ENCODE measurements at regions not wholly inside any gene's neighbourhood (a gene's known extent, or its start where the extent isn't known, plus 50 kb on each side); places are given as distances from the start of the nearest gene placed in this dataset.

DNA sequence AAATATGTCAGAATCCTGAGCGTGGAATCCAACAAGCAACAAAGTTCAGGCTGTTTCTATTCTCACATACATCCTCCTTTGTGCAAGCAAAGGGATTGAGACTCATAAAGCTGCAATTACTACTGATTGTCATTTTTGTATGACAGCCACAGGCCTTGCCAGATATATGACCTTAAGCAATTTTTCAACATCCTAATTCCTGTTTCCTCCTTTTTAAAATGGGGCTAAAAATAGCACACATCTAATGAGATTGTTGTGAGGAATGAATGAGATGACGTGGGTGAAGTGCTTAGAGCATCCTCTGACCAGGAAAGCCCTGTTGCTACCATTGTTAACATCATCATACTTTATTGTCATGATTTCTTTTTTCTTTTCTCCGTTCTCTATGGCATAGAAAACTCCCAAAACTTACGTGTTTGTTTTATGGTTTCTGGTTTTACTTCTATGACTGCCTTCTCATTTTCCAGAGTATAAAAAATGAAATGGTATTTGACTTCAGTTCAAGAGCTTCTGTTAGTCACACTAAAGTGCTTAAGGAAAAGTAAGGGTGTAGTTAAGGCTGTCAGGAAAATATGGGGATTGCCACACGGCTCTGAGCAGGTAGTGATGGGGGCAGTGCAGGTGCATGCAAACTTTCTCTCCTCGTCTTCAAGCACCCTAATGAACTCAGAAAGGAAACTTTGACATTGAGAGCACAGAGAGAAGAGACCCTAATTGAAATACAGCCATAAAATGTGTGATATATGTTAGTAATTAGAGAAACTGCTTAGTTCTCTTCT lies 590.6 kb upstream of the NETO1 start:
- 75% methylated on average over 3 of the region's 6 CpGs for whole genome bisulfite sequencing
- Histone ChIP-seq H3K14ac (ENCODE audit: low read length in 2 of 2) (no peak overlapping the region), H3K79me1 (replicated peaks; ENCODE audit: low read length, poor library complexity, severe bottlenecking) (no peaks in the 10 kb centered on the region), H2BK120ac (ENCODE audit: low read depth, low read length) (no peak overlapping the region), H3K27me3 (ENCODE audit: control insufficient read depth in 1 of 2, insufficient read depth in 1 of 2, low read length in 2 of 2) (no peaks in the 10 kb centered on the region), H3K9ac (ENCODE audit: low read length) (no peak overlapping the region), H3K36me3 (ENCODE audit: control insufficient read depth in 1 of 2, insufficient read depth in 2 of 2, low read depth in 1 of 2, low read length in 2 of 2) (no peaks in the 10 kb centered on the region), H2AFZ (ENCODE audit: low read depth, low read length) (no peak overlapping the region), H2BK12ac (ENCODE audit: low read length in 2 of 2) (no peak overlapping the region), H3K4me3 (ENCODE audit: insufficient read depth in 1 of 2, low read depth in 1 of 2, low read length in 2 of 2) (no peak overlapping the region), H2BK15ac (ENCODE audit: low read depth, poor library complexity, severe bottlenecking) (no peak overlapping the region), H4K8ac (ENCODE audit: low read length) (no peak overlapping the region), H2BK5ac (ENCODE audit: low read depth, low read length, poor library complexity, severe bottlenecking) (no peak overlapping the region), H3K4me2 (ENCODE audit: low read length, poor library complexity, severe bottlenecking) (no peak overlapping the region), H3K4ac (ENCODE audit: low read depth in 1 of 2, low read length in 2 of 2) (no peak overlapping the region), H3K27ac (ENCODE audit: low read length, poor library complexity, severe bottlenecking) (no peak overlapping the region), H3K23ac (ENCODE audit: low read length in 2 of 2) (no peak overlapping the region), H3K18ac (ENCODE audit: low read depth in 1 of 2, low read length in 2 of 2) (no peak overlapping the region), H2AK5ac (ENCODE audit: low read length, severe bottlenecking) (no peak overlapping the region), H3K9me3 (ENCODE audit: control insufficient read depth, low read length) (peaks cover 3% of the 10 kb centered on the region), H4K91ac (ENCODE audit: low read length) (no peak overlapping the region), H3K4me1 (ENCODE audit: control insufficient read depth, insufficient read depth, low read depth, low read length) (no peaks in the 10 kb centered on the region)
- no peak for DNase-seq

DNA sequence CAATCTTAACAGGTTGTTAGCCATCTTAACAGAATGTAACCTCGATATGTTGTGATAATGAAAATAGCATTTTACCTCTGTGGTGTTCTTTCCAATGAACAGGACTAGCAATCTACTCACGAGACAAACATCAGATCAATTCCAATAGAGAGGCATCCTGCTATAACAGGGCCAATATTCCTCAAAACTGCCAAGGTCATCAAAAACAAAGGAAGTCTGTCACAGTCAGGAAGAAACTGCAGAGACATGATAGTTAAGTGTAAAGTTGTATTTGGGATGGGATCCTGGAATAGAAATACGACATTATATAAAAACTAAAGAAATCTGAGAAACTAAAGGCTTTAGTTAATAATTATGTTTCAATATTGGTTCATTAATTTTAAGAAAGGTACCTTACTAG lies 588.9 kb upstream of the NETO1 start:
- H3K14ac ChIP-seq (ENCODE audit: low read length in 2 of 2): no peak overlapping the region
- H3K4me2 ChIP-seq (ENCODE audit: low read length, poor library complexity, severe bottlenecking): no peak overlapping the region
- no peak for DNase-seq
- 100% methylated on average over 1 of the region's 3 CpGs for WGBS
- H3K36me3 ChIP-seq (ENCODE audit: control insufficient read depth in 1 of 2, insufficient read depth in 2 of 2, low read depth in 1 of 2, low read length in 2 of 2): no peaks in the 10 kb centered on the region
- no peak overlapping the region for H3K4me3 ChIP-seq (ENCODE audit: insufficient read depth in 1 of 2, low read depth in 1 of 2, low read length in 2 of 2)
- no peak overlapping the region for H2BK12ac ChIP-seq (ENCODE audit: low read length in 2 of 2)
- no peak overlapping the region for H2BK5ac ChIP-seq (ENCODE audit: low read depth, low read length, poor library complexity, severe bottlenecking)
- H3K9me3 ChIP-seq (ENCODE audit: control insufficient read depth, low read length): peaks cover 3% of the 10 kb centered on the region
- no peak overlapping the region for H2AK5ac ChIP-seq (ENCODE audit: low read length, severe bottlenecking)
- H3K18ac ChIP-seq (ENCODE audit: low read depth in 1 of 2, low read length in 2 of 2): no peak overlapping the region
- H3K4ac ChIP-seq (ENCODE audit: low read depth in 1 of 2, low read length in 2 of 2): no peak overlapping the region
- no peak overlapping the region for H3K23ac ChIP-seq (ENCODE audit: low read length in 2 of 2)
- no peaks in the 10 kb centered on the region for H3K79me1 ChIP-seq (replicated peaks; ENCODE audit: low read length, poor library complexity, severe bottlenecking)
- H4K91ac ChIP-seq (ENCODE audit: low read length): no peak overlapping the region
- H2BK15ac ChIP-seq (ENCODE audit: low read depth, poor library complexity, severe bottlenecking): no peak overlapping the region
- H3K27ac ChIP-seq (ENCODE audit: low read length, poor library complexity, severe bottlenecking): no peak overlapping the region
- H3K4me1 ChIP-seq (ENCODE audit: control insufficient read depth, insufficient read depth, low read depth, low read length): no peaks in the 10 kb centered on the region
- H3K27me3 ChIP-seq (ENCODE audit: control insufficient read depth in 1 of 2, insufficient read depth in 1 of 2, low read length in 2 of 2): no peaks in the 10 kb centered on the region
- H4K8ac ChIP-seq (ENCODE audit: low read length): no peak overlapping the region
- no peak overlapping the region for H3K9ac ChIP-seq (ENCODE audit: low read length)
- no peak overlapping the region for H2AFZ ChIP-seq (ENCODE audit: low read depth, low read length)
- H2BK120ac ChIP-seq (ENCODE audit: low read depth, low read length): no peak overlapping the region

DNA sequence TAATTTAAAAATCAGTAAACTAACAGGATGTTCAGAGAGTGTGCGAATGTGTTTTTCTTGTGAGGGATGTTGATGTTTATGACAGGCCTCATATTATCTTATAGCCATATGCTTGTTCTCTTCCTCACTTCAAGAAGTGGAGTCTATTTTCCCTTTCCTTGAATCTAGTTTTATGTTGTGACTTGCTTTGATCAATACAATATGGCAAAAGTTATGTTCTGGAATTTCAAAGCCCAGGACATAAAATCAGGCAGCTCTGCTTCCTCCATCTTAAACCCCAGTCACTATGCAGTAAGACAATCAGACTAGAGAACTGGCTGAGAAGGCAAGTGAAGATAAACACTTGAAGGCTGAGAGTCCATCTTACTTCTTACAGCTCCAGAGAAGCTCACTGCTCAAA lies 585.1 kb upstream of the NETO1 start:
- no peak overlapping the region for H3K4me2 ChIP-seq (ENCODE audit: low read length, poor library complexity, severe bottlenecking)
- H2BK5ac ChIP-seq (ENCODE audit: low read depth, low read length, poor library complexity, severe bottlenecking): no peak overlapping the region
- no peak overlapping the region for H2AK5ac ChIP-seq (ENCODE audit: low read length, severe bottlenecking)
- no CpG with 5 or more reads among the region's 1 CpG for WGBS
- H3K27ac ChIP-seq (ENCODE audit: low read length, poor library complexity, severe bottlenecking): no peak overlapping the region
- H4K91ac ChIP-seq (ENCODE audit: low read length): no peak overlapping the region
- H3K14ac ChIP-seq (ENCODE audit: low read length in 2 of 2): no peak overlapping the region
- no peak overlapping the region for H3K18ac ChIP-seq (ENCODE audit: low read depth in 1 of 2, low read length in 2 of 2)
- no peak overlapping the region for H3K4me3 ChIP-seq (ENCODE audit: insufficient read depth in 1 of 2, low read depth in 1 of 2, low read length in 2 of 2)
- H2AFZ ChIP-seq (ENCODE audit: low read depth, low read length): no peak overlapping the region
- no peak overlapping the region for H3K4ac ChIP-seq (ENCODE audit: low read depth in 1 of 2, low read length in 2 of 2)
- no peak for DNase-seq
- no peak overlapping the region for H3K23ac ChIP-seq (ENCODE audit: low read length in 2 of 2)
- no peak overlapping the region for H2BK120ac ChIP-seq (ENCODE audit: low read depth, low read length)
- peaks cover 3% of the 10 kb centered on the region for H3K9me3 ChIP-seq (ENCODE audit: control insufficient read depth, low read length)
- no peaks in the 10 kb centered on the region for H3K79me1 ChIP-seq (replicated peaks; ENCODE audit: low read length, poor library complexity, severe bottlenecking)
- H3K27me3 ChIP-seq (ENCODE audit: control insufficient read depth in 1 of 2, insufficient read depth in 1 of 2, low read length in 2 of 2): no peaks in the 10 kb centered on the region
- no peak overlapping the region for H3K9ac ChIP-seq (ENCODE audit: low read length)
- H2BK15ac ChIP-seq (ENCODE audit: low read depth, poor library complexity, severe bottlenecking): no peak overlapping the region
- H3K4me1 ChIP-seq (ENCODE audit: control insufficient read depth, insufficient read depth, low read depth, low read length): no peaks in the 10 kb centered on the region
- no peaks in the 10 kb centered on the region for H3K36me3 ChIP-seq (ENCODE audit: control insufficient read depth in 1 of 2, insufficient read depth in 2 of 2, low read depth in 1 of 2, low read length in 2 of 2)
- H4K8ac ChIP-seq (ENCODE audit: low read length): no peak overlapping the region
- H2BK12ac ChIP-seq (ENCODE audit: low read length in 2 of 2): no peak overlapping the region

DNA sequence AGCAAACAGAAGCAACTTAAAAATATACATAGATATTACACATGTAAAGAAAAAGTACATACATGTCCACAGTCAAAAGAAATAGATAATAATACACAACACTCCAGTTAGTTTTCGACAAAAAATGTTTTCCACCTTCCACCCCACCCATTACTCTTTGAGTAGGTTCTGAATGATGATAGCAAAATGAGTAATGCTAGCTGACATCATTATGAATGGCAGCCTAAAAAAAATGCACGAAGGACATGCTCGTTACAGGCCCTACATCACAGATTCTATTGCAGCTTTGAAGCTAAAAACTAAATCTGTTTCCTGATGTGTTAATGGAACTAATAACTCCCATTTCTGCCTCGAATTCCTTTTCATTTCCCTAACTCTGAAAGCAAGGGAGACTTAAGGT lies 578.7 kb upstream of the NETO1 start:
- no peak overlapping the region for H2BK5ac ChIP-seq (ENCODE audit: low read depth, low read length, poor library complexity, severe bottlenecking)
- H3K27ac ChIP-seq (ENCODE audit: low read length, poor library complexity, severe bottlenecking): no peak overlapping the region
- no peaks in the 10 kb centered on the region for H3K79me1 ChIP-seq (replicated peaks; ENCODE audit: low read length, poor library complexity, severe bottlenecking)

More for the DNA sequence above, 578.7 kb upstream of the NETO1 start:
- no peaks in the 10 kb centered on the region for H3K27me3 ChIP-seq (ENCODE audit: control insufficient read depth in 1 of 2, insufficient read depth in 1 of 2, low read length in 2 of 2)
- H2BK12ac ChIP-seq (ENCODE audit: low read length in 2 of 2): no peak overlapping the region
- H3K14ac ChIP-seq (ENCODE audit: low read length in 2 of 2): no peak overlapping the region
- no peak overlapping the region for H2AK5ac ChIP-seq (ENCODE audit: low read length, severe bottlenecking)
- no peaks in the 10 kb centered on the region for H3K4me1 ChIP-seq (ENCODE audit: control insufficient read depth, insufficient read depth, low read depth, low read length)
- no peaks in the 10 kb centered on the region for H3K36me3 ChIP-seq (ENCODE audit: control insufficient read depth in 1 of 2, insufficient read depth in 2 of 2, low read depth in 1 of 2, low read length in 2 of 2)
- 75% methylated on average over 2 of the region's 4 CpGs for WGBS
- H3K23ac ChIP-seq (ENCODE audit: low read length in 2 of 2): no peak overlapping the region
- no peak overlapping the region for H3K18ac ChIP-seq (ENCODE audit: low read depth in 1 of 2, low read length in 2 of 2)
- no peak overlapping the region for H2BK15ac ChIP-seq (ENCODE audit: low read depth, poor library complexity, severe bottlenecking)
- no peak overlapping the region for H3K9ac ChIP-seq (ENCODE audit: low read length)
- no peak overlapping the region for H4K8ac ChIP-seq (ENCODE audit: low read length)
- no peaks in the 10 kb centered on the region for H3K9me3 ChIP-seq (ENCODE audit: control insufficient read depth, low read length)
- no peak overlapping the region for H2BK120ac ChIP-seq (ENCODE audit: low read depth, low read length)
- no peak for DNase-seq
- no peak overlapping the region for H3K4me3 ChIP-seq (ENCODE audit: insufficient read depth in 1 of 2, low read depth in 1 of 2, low read length in 2 of 2)
- no peak overlapping the region for H2AFZ ChIP-seq (ENCODE audit: low read depth, low read length)
- H4K91ac ChIP-seq (ENCODE audit: low read length): no peak overlapping the region
- no peak overlapping the region for H3K4me2 ChIP-seq (ENCODE audit: low read length, poor library complexity, severe bottlenecking)
- H3K4ac ChIP-seq (ENCODE audit: low read depth in 1 of 2, low read length in 2 of 2): no peak overlapping the region
